ENCODE measurements at regions not wholly inside any gene's neighbourhood (a gene's known extent, or its start where the extent isn't known, plus 50 kb on each side); places are given as distances from the start of the nearest gene placed in this dataset.

DNA sequence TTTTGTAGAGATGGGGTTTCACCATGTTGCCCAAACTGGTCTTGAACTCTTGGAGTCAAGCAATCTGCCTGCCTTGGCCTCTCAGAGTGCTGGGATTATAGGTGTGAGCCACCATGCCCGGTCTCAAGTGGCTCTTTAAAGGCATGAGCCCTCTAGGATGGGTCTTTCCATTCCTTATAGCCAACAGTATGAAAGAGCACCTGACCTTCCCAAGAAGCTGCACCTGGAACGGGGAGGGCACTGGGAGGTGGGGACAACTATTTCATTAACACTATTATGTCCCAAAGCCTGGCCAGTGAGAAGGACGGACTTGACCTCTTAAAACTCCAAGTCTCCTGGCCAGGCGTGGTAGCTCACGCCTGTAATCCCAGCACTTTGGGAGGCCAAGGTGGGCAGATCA is 149.7 kb downstream of the ZFP36L2 start:
- Histone ChIP-seq H3K9me3 (ENCODE audit: control insufficient read depth, insufficient read depth, low read depth, low read length) (no peaks in the 10 kb centered on the region), H3K79me2 (ENCODE audit: control insufficient read depth, insufficient read depth, low read length) (no peaks in the 10 kb centered on the region), H3K4me1 (ENCODE audit: control insufficient read depth, extremely low read depth, insufficient read depth, low read length) (peaks cover 41% of the 10 kb centered on the region), H3K36me3 (ENCODE audit: control insufficient read depth, insufficient read depth, low read length) (no peaks in the 10 kb centered on the region), H3K4me3 (replicated peaks in 1 of 4; ENCODE audit: control extremely low read depth in 1 of 4, insufficient read depth in 1 of 4, low read depth in 3 of 4, low read length in 4 of 4) (no peak overlapping the region), H4K20me1 (ENCODE audit: control insufficient read depth, extremely low read depth, insufficient read depth, low read length) (no peaks in the 10 kb centered on the region), H3K4me2 (ENCODE audit: extremely low read depth, insufficient read depth, low read length) (no peak overlapping the region), H2AFZ (ENCODE audit: low read length) (no peak overlapping the region), H3K9ac (ENCODE audit: insufficient read depth, low read length) (no peak overlapping the region), H3K27me3 (ENCODE audit: control insufficient read depth, insufficient read depth, low read length) (no peaks in the 10 kb centered on the region), H3K27ac (ENCODE audit: insufficient read depth, low read length) (peak overlapping the region; percentile 98)
- DNase-seq (ENCODE audit: low read depth in 2 of 2): no peak
- TF ChIP-seq, protein P1, sequence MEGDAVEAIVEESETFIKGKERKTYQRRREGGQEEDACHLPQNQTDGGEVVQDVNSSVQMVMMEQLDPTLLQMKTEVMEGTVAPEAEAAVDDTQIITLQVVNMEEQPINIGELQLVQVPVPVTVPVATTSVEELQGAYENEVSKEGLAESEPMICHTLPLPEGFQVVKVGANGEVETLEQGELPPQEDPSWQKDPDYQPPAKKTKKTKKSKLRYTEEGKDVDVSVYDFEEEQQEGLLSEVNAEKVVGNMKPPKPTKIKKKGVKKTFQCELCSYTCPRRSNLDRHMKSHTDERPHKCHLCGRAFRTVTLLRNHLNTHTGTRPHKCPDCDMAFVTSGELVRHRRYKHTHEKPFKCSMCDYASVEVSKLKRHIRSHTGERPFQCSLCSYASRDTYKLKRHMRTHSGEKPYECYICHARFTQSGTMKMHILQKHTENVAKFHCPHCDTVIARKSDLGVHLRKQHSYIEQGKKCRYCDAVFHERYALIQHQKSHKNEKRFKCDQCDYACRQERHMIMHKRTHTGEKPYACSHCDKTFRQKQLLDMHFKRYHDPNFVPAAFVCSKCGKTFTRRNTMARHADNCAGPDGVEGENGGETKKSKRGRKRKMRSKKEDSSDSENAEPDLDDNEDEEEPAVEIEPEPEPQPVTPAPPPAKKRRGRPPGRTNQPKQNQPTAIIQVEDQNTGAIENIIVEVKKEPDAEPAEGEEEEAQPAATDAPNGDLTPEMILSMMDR (conservative IDR thresholded peaks at IDR 0.05 in 1 of 2, IDR thresholded peaks at IDR 0.05 in 1 of 2; ENCODE audit: low read depth in 1 of 2, low read length in 2 of 2): no peak
- TF ChIP-seq EZH2 (IDR thresholded peaks at IDR 0.05; ENCODE audit: low read length, missing control alignments): no peak

DNA sequence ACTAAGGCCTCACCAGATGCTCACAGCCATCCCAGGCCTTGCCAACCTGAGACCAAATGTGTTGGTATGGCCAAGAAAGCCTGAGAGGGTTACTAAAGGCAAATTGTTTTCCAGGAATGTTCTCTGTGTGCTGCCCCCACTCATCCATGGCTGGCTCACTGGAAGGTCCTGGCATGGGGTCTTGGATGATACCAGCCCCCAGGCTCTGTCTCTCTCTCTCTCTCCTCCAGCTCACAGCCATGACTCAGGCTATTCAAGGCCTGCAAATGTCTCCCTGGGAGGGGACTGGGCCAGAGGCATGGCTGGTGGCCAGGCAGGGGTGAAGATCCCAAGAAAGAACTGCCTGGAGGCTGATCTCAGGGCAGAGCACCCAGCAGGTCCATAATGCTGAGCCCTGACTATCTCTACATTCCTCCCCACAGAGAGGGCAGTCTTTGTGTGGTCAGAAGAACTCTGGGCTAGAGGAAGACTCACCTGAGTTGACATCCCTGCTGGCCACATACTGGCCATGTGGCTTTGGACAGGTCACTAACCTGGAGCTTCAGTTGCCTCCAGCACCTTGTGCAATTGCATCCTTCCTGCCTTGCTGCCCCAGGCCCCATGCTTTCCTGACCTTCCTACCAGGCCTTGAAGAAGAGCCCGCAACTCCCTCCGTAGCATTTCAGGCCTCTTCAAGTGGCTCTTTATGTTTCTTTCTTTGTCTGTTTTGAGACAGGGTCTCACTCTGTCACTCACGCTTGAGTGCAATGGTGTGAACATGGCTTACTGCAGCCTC is 150.4 kb downstream of the ZFP36L2 start:
- Histone ChIP-seq H3K27me3 (ENCODE audit: control insufficient read depth, insufficient read depth, low read length) (no peaks in the 10 kb centered on the region), H3K36me3 (ENCODE audit: control insufficient read depth, insufficient read depth, low read length) (no peaks in the 10 kb centered on the region), H3K79me2 (ENCODE audit: control insufficient read depth, insufficient read depth, low read length) (no peaks in the 10 kb centered on the region), H3K9me3 (ENCODE audit: control insufficient read depth, insufficient read depth, low read depth, low read length) (no peaks in the 10 kb centered on the region), H3K9ac (ENCODE audit: insufficient read depth, low read length) (no peak overlapping the region), H2AFZ (ENCODE audit: low read length) (no peak overlapping the region), H3K4me1 (ENCODE audit: control insufficient read depth, extremely low read depth, insufficient read depth, low read length) (peaks cover 45% of the 10 kb centered on the region), H4K20me1 (ENCODE audit: control insufficient read depth, extremely low read depth, insufficient read depth, low read length) (no peaks in the 10 kb centered on the region), H3K4me2 (ENCODE audit: extremely low read depth, insufficient read depth, low read length) (no peak overlapping the region), H3K27ac (ENCODE audit: insufficient read depth, low read length) (peak overlapping the region; percentile 98), H3K4me3 (replicated peaks in 1 of 4; ENCODE audit: control extremely low read depth in 1 of 4, insufficient read depth in 1 of 4, low read depth in 3 of 4, low read length in 4 of 4) (no peak overlapping the region)
- TF ChIP-seq EZH2 (IDR thresholded peaks at IDR 0.05; ENCODE audit: low read length, missing control alignments): no peak
- TF ChIP-seq, protein P1 (conservative IDR thresholded peaks at IDR 0.05 in 1 of 2, IDR thresholded peaks at IDR 0.05 in 1 of 2; ENCODE audit: low read depth in 1 of 2, low read length in 2 of 2): no peak
- DNase-seq (ENCODE audit: low read depth in 2 of 2): peak; percentile 82 to 93

DNA sequence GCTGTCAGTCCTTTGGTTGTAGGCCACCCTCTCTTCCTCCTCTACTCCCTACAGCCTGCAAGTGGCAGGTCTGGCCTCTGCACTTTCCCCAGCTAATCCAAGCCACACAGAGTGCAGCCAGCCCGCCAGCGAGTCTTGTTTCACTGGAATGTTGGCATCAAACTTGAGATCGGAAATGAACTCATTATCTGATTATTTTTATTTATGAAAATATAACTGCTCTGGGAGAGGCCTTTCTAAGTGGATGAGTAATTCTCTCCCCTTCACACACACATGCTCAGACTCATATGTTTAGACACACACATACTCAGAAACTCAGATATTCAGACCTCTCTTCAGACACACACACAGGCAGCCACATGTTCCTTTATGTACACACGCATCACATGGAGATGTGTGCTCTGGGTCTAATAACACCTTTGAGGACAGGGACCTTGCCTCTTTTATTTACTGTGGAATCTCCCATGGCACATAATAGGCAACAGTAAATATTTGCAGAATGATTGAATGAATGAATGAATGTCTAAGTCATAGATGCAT is 151.3 kb downstream of the ZFP36L2 start:
- H2AFZ ChIP-seq (ENCODE audit: low read length): no peak overlapping the region
- H3K27me3 ChIP-seq (ENCODE audit: control insufficient read depth, insufficient read depth, low read length): no peaks in the 10 kb centered on the region
- TF ChIP-seq, protein P1 (conservative IDR thresholded peaks at IDR 0.05 in 1 of 2, IDR thresholded peaks at IDR 0.05 in 1 of 2; ENCODE audit: low read depth in 1 of 2, low read length in 2 of 2): peak in 1 of 2 donors; percentile 22
- TF ChIP-seq EZH2 (IDR thresholded peaks at IDR 0.05; ENCODE audit: low read length, missing control alignments): no peak
- H3K4me1 ChIP-seq (ENCODE audit: control insufficient read depth, extremely low read depth, insufficient read depth, low read length): peaks cover 51% of the 10 kb centered on the region
- peak overlapping the region; percentile 98 for H3K27ac ChIP-seq (ENCODE audit: insufficient read depth, low read length)
- H3K4me2 ChIP-seq (ENCODE audit: extremely low read depth, insufficient read depth, low read length): peak overlapping the region; percentile 27
- DNase-seq (ENCODE audit: low read depth in 2 of 2): peak; percentile 98 to 99
- no peak overlapping the region for H3K4me3 ChIP-seq (replicated peaks in 1 of 4; ENCODE audit: control extremely low read depth in 1 of 4, insufficient read depth in 1 of 4, low read depth in 3 of 4, low read length in 4 of 4)
- no peaks in the 10 kb centered on the region for H4K20me1 ChIP-seq (ENCODE audit: control insufficient read depth, extremely low read depth, insufficient read depth, low read length)
- no peaks in the 10 kb centered on the region for H3K36me3 ChIP-seq (ENCODE audit: control insufficient read depth, insufficient read depth, low read length)
- peak overlapping the region; percentile 5 for H3K9ac ChIP-seq (ENCODE audit: insufficient read depth, low read length)
- H3K9me3 ChIP-seq (ENCODE audit: control insufficient read depth, insufficient read depth, low read depth, low read length): no peaks in the 10 kb centered on the region
- H3K79me2 ChIP-seq (ENCODE audit: control insufficient read depth, insufficient read depth, low read length): no peaks in the 10 kb centered on the region

All from fibroblast of lung (primary cell).